ENCODE measurements at regions not wholly inside any gene's neighbourhood (a gene's known extent, or its start where the extent isn't known, plus 50 kb on each side); places are given as distances from the start of the nearest gene placed in this dataset.

GRCh38 chr9:87125819-87126218 is 178.5 kb upstream of the GAS1 start:
- 91% methylated on average over 3 of the region's 3 CpGs; no CpG with 5 or more reads in 1 of the 2 experiments for WGBS, 2 experiments (ENCODE audit: extremely low coverage in 1 of 2, insufficient coverage in 1 of 2, insufficient read length in 1 of 2, insufficient replicate concordance in 2 of 2, low coverage in 1 of 2, low lambda C conversion rate in 2 of 2, missing lambda C conversion rate in 1 of 2)
- no peak overlapping the region for H4K91ac ChIP-seq (replicated peaks; ENCODE audit: insufficient read length, low read length)
- H3K4me2 ChIP-seq (ENCODE audit: insufficient read depth in 1 of 2, low read depth in 2 of 2, low read length in 2 of 2): no peak overlapping the region
- H3K4ac ChIP-seq (replicated peaks; ENCODE audit: insufficient read length, low read depth, low read length): no peak overlapping the region
- CTCF ChIA-PET (ENCODE audit: partially characterized antibody): interaction anchor here (0.6 to 1.5 kb wide), 2 partner anchors 265 to 481 kb away, joined by 3 read pairs; no protein-coding TSS in a partner anchor
- no peak overlapping the region for H3K9ac ChIP-seq (replicated peaks in 1 of 4; ENCODE audit: extremely low read depth in 1 of 4, low read depth in 3 of 4, low read length in 3 of 4)
- no peak overlapping the region for H2BK15ac ChIP-seq (ENCODE audit: low read length)
- no peak for DNase-seq (ENCODE audit: low read depth in 1 of 2, low spot score in 2 of 2)
- no peak overlapping the region for H2BK12ac ChIP-seq (ENCODE audit: low read depth, low read length)
- TF ChIP-seq BCL11A (IDR thresholded peaks at IDR 0.05; ENCODE audit: low read depth in 2 of 2, low read length in 2 of 2): no peak
- TF ChIP-seq SUZ12 (IDR thresholded peaks at IDR 0.05; ENCODE audit: low read length): no peak
- no peak for TF ChIP-seq RBBP5 (IDR thresholded peaks at IDR 0.05; ENCODE audit: borderline replicate concordance, low read depth, low read length)
- no peak for TF ChIP-seq SP1 (IDR thresholded peaks at IDR 0.05; ENCODE audit: low read depth, low read length)
- TF ChIP-seq BRCA1 (IDR thresholded peaks at IDR 0.05; ENCODE audit: low read depth, low read length): no peak
- no peak for TF ChIP-seq RFX5 (IDR thresholded peaks at IDR 0.05; ENCODE audit: borderline replicate concordance, low read depth, low read length)
- no peak for FAIRE-seq
- H3K14ac ChIP-seq (ENCODE audit: insufficient read length): no peak overlapping the region
- H2BK120ac ChIP-seq (replicated peaks; ENCODE audit: low read depth, low read length): no peak overlapping the region
- H3K4me1 ChIP-seq (replicated peaks in 1 of 4; ENCODE audit: control insufficient read depth in 3 of 4, insufficient read depth in 4 of 4, low read length in 3 of 4): no peaks in the 10 kb centered on the region
- no peaks in the 10 kb centered on the region for H3K36me3 ChIP-seq (ENCODE audit: control insufficient read depth in 2 of 4, insufficient read depth in 4 of 4, low read length in 3 of 4)
- no peak overlapping the region for H2BK5ac ChIP-seq (ENCODE audit: low read depth, low read length)
- H3K23ac ChIP-seq (ENCODE audit: insufficient read length): no peak overlapping the region
- H4K20me1 ChIP-seq (replicated peaks in 1 of 2; ENCODE audit: control insufficient read depth in 1 of 2, insufficient read depth in 2 of 2, low read length in 2 of 2): no peaks in the 10 kb centered on the region
- POLR2A ChIA-PET (ENCODE audit: partially characterized antibody): no interaction called here
- H4K8ac ChIP-seq (ENCODE audit: extremely low read depth, insufficient read depth, low read length): no peak overlapping the region
- H3K79me1 ChIP-seq (ENCODE audit: low read depth, low read length): no peaks in the 10 kb centered on the region
- no peak overlapping the region for H4K5ac ChIP-seq (ENCODE audit: insufficient read length, low read depth, low read length)
- no peaks in the 10 kb centered on the region for H3K23me2 ChIP-seq (ENCODE audit: low read depth, low read length)
- no peak overlapping the region for H2AK5ac ChIP-seq (ENCODE audit: low read depth, low read length)
- no peaks in the 10 kb centered on the region for H3K79me2 ChIP-seq (ENCODE audit: control insufficient read depth in 1 of 2, insufficient read depth in 2 of 2, low read length in 2 of 2)
- H3K9me3 ChIP-seq (ENCODE audit: insufficient read depth in 2 of 2, low read depth in 1 of 2, low read length in 1 of 2): peaks cover 5 to 8% of the 10 kb centered on the region in 2 experiments; a peak in 3 of 4 replicates
- H2BK20ac ChIP-seq (ENCODE audit: low read length): no peak overlapping the region
- H3K56ac ChIP-seq (replicated peaks; ENCODE audit: insufficient read length, low read depth, low read length): no peak overlapping the region
- H3K27ac ChIP-seq (ENCODE audit: low read depth, low read length): no peak overlapping the region
- H3K4me3 ChIP-seq (ENCODE audit: extremely low read depth in 1 of 4, insufficient read depth in 2 of 4, low read depth in 3 of 4, low read length in 4 of 4): no peak overlapping the region
- no peak overlapping the region for H2AFZ ChIP-seq (ENCODE audit: low read length)
- no peaks in the 10 kb centered on the region for H3K27me3 ChIP-seq (replicated peaks in 1 of 4; ENCODE audit: control insufficient read depth in 3 of 4, extremely low read depth in 1 of 4, insufficient read depth in 3 of 4, low read length in 3 of 4)
- H3K18ac ChIP-seq (ENCODE audit: extremely low read depth, low read length): no peak overlapping the region
